Spleen (tissue), 7 donors: ENCODE measurements at regions not wholly inside any gene's neighbourhood (a gene's known extent, or its start where the extent isn't known, plus 50 kb on each side); places are given as distances from the start of the nearest gene placed in this dataset.

Experiments
- POLR2A ChIP-seq, 3 donors: fragments of 450-650 bp; IDR thresholded peaks; one replicate each; pipeline ENCODE4 v1.5.1; 2017; ENCODE audit warnings: antibody characterized with exemption in 3 of 3, mild to moderate bottlenecking in 1 of 3
- POLR2AphosphoS5 ChIP-seq, 3 donors: sonication (generic); formaldehyde crosslinking; IDR thresholded peaks; one replicate each; pipeline ENCODE4 v1.5.1; 2017; ENCODE audit warnings: antibody characterized with exemption in 3 of 3
- TF ChIP-seq, protein P1 (sequence below), 11 experiments: fragments of 200-600 bp in 7 of 11; fragments of 450-650 bp in 4 of 11; sonication (generic) in 4 of 11; IDR thresholded peaks in 8 of 11; conservative IDR thresholded peaks in 3 of 11; 1 replicate in 7 of 11; 2 replicates in 4 of 11; pipeline versions ENCODE4 v1.4.0 to v1.8.0; 2016 to 2021; ENCODE audit warnings: antibody characterized with exemption in 11 of 11, inconsistent platforms in 4 of 11, mild to moderate bottlenecking in 1 of 11
- donor health status: DM: no; HTN: no; CAD: no; lungs with moderate emphysema.
- donor health status: DM: no; HTN: no; CAD: no.
- donor health status: DM: no; HTN: no; CAD: no.

- TF ChIP-seq, protein P1, sequence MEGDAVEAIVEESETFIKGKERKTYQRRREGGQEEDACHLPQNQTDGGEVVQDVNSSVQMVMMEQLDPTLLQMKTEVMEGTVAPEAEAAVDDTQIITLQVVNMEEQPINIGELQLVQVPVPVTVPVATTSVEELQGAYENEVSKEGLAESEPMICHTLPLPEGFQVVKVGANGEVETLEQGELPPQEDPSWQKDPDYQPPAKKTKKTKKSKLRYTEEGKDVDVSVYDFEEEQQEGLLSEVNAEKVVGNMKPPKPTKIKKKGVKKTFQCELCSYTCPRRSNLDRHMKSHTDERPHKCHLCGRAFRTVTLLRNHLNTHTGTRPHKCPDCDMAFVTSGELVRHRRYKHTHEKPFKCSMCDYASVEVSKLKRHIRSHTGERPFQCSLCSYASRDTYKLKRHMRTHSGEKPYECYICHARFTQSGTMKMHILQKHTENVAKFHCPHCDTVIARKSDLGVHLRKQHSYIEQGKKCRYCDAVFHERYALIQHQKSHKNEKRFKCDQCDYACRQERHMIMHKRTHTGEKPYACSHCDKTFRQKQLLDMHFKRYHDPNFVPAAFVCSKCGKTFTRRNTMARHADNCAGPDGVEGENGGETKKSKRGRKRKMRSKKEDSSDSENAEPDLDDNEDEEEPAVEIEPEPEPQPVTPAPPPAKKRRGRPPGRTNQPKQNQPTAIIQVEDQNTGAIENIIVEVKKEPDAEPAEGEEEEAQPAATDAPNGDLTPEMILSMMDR (IDR thresholded peaks at IDR 0.05 in 8 of 11, conservative IDR thresholded peaks at IDR 0.05 in 3 of 11): no peak
- TF ChIP-seq POLR2A (IDR thresholded peaks at IDR 0.05) (no peak), POLR2AphosphoS5 (IDR thresholded peaks at IDR 0.05) (no peak)
Observed at GRCh38 chr1:228803421-228803820, 68.1 kb downstream of the RHOU start.
